ENCODE measurements at regions not wholly inside any gene's neighbourhood (a gene's known extent, or its start where the extent isn't known, plus 50 kb on each side); places are given as distances from the start of the nearest gene placed in this dataset.

GRCh38 chr13:59201841-59202240 is 961.9 kb downstream of the DIAPH3 start:
- TF ChIP-seq RAD21 (conservative IDR thresholded peaks at IDR 0.05) (no peak), CTCF (IDR thresholded peaks at IDR 0.05; ENCODE audit: poor library complexity, severe bottlenecking) (no peak)
